NCI-H1105 (cell line): ENCODE measurements at regions not wholly inside any gene's neighbourhood (a gene's known extent, or its start where the extent isn't known, plus 50 kb on each side); places are given as distances from the start of the nearest gene placed in this dataset.

Experiments
- DNase-seq: peaks from one replicate; lab custom pipeline; 2025; lab: John Stamatoyannopoulos, UW

GRCh38 chr10:9762966-9763656 lies 1254.6 kb upstream of the CELF2 start:
- DNase-seq: no peak

- no peak for DNase-seq
These were observed 1250.9 kb upstream of the CELF2 start for GRCh38 chr10:9766762-9767161.

- DNase-seq: no peak
These were observed 1236.0 kb upstream of the CELF2 start for GRCh38 chr10:9781666-9782065.

- DNase-seq: no peak
These were observed 1231.6 kb upstream of the CELF2 start for GRCh38 chr10:9786101-9786500.

- no peak for DNase-seq
These were observed 1231.1 kb upstream of the CELF2 start for GRCh38 chr10:9786576-9786975.

- DNase-seq: no peak
These were observed 1227.7 kb upstream of the CELF2 start for GRCh38 chr10:9789996-9790395.

- DNase-seq: no peak
These were observed 1225.5 kb upstream of the CELF2 start for GRCh38 chr10:9792181-9792580.

- no peak for DNase-seq
These were observed 1221.1 kb upstream of the CELF2 start for GRCh38 chr10:9796564-9796963.

GRCh38 chr10:9800011-9800410 lies 1217.7 kb upstream of the CELF2 start:
- DNase-seq: no peak

GRCh38 chr10:9800571-9800970 lies 1217.1 kb upstream of the CELF2 start:
- DNase-seq: no peak

- DNase-seq: no peak
These were observed 1209.8 kb upstream of the CELF2 start for GRCh38 chr10:9807846-9808245.

GRCh38 chr10:9811601-9812000 lies 1206.1 kb upstream of the CELF2 start:
- no peak for DNase-seq

- DNase-seq: no peak
These were observed 1203.3 kb upstream of the CELF2 start for GRCh38 chr10:9814285-9814864.

GRCh38 chr10:9819756-9820494 lies 1197.7 kb upstream of the CELF2 start:
- DNase-seq: no peak

GRCh38 chr10:9823268-9823930 lies 1194.3 kb upstream of the CELF2 start:
- no peak for DNase-seq

- no peak for DNase-seq
These were observed 1193.0 kb upstream of the CELF2 start for GRCh38 chr10:9824631-9825071.

- DNase-seq: no peak
These were observed 1192.1 kb upstream of the CELF2 start for GRCh38 chr10:9825491-9826018.

- DNase-seq: no peak
These were observed 1189.6 kb upstream of the CELF2 start for GRCh38 chr10:9828110-9828509.

GRCh38 chr10:9833942-9834341 lies 1183.7 kb upstream of the CELF2 start:
- DNase-seq: no peak

GRCh38 chr10:9834434-9834833 lies 1183.2 kb upstream of the CELF2 start:
- no peak for DNase-seq

- no peak for DNase-seq
These were observed 1172.6 kb upstream of the CELF2 start for GRCh38 chr10:9845075-9845474.

- DNase-seq: no peak
These were observed 1169.4 kb upstream of the CELF2 start for GRCh38 chr10:9848278-9848677.
